Amygdala (tissue), 56 donors: ENCODE measurements at regions not wholly inside any gene's neighbourhood (a gene's known extent, or its start where the extent isn't known, plus 50 kb on each side); places are given as distances from the start of the nearest gene placed in this dataset.

Source experiments
- DNase-seq, 56 donors: peaks; one replicate each; lab custom pipeline; 2025; lab: John Stamatoyannopoulos, UW

DNA sequence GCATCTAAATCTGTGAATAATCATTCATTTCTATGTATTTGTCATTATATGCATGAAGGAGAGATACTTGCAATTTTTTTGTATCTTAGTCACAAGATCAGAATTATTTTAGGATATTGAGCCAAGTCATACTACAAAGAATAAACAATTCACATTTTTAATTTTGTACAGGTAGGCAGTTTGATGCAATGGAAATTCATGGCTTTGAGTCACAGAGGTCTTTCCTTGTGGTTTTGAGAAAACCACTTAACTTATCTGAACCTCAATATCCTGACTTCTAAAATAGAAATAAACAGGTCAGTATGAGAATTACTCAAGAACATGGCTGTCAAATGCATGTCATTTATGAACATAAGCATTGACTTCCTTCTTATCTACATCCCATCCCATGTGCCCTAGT lies 221.4 kb upstream of the SLC10A2 start:
- no peak for DNase-seq

DNA sequence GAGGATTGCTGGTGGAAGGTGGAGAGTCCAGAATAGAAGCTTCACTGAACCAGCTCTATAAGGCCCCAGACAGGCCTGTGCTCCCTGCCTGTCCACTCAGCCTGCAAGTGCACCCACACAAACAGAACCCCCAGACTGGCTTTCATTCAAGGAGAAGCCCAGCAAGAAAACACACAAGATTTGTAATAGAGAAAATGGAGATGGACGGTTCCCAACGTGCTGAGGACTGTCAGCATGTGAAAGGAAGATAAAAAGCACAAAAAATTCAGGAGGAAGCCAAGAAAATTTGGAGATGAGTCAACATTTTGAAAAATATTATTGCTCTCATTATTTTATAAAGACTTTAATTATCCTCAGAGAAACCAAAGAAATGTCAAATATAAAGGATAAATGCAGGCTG lies 218.2 kb upstream of the SLC10A2 start:
- no peak for DNase-seq

DNA sequence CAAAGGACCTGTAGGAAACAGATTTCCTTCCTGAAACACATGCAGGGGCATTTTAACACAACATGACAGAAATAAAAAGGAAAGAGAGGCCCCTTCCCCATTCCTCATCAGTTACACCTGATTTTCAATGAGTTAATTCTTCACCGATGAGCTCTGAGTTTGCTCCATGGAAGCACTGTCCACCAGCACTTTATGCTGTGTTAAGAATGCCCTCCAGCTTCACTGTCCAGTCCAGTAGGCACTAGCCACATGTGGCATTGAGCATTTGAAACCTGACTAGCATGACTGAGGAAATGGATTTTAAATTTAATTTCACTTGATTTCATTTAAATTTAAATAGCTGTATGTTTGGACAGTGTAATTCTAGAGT lies 217.2 kb upstream of the SLC10A2 start:
- DNase-seq, result no peak

DNA sequence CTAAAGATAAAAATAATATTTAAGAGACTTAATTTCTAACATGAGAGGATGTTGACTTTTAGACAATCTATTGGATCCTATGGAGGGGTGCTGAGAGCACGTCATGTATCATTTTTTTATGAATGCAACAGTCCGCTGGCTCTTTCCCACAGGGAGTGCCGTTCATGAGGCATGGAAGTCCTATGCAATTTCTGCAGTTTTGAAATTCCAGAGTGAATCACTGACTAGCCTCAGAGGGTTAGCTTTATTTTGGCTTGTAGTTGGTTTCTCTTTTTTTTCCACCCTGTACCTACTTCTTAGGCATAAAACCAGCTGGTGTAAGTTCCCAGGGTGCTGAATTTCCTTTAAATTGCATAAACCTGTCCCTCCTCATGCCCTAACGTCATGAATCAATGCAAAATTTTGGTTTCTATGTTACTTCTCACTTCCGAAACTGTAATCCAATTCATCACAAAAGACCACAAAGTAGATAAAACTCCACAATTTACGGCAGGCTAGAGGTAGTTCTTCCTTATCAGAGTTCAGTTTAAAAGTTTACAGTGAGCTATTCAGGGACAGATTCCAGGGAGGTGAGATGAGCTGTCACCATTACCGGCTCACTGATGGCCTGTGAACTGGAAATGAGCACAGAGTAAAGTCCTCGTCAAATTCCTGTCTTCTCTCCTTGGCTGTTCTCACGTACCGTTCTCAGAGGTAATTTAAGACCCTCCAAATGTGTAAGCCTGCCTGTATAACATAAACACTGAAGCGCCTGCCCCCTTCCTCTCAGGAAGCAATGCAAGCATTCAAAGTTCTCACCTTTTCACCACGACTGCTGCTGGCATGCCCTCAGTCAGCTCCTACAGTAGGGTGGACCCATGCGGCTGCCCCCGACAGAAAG lies 216.6 kb upstream of the SLC10A2 start:
- DNase-seq, result no peak

DNA sequence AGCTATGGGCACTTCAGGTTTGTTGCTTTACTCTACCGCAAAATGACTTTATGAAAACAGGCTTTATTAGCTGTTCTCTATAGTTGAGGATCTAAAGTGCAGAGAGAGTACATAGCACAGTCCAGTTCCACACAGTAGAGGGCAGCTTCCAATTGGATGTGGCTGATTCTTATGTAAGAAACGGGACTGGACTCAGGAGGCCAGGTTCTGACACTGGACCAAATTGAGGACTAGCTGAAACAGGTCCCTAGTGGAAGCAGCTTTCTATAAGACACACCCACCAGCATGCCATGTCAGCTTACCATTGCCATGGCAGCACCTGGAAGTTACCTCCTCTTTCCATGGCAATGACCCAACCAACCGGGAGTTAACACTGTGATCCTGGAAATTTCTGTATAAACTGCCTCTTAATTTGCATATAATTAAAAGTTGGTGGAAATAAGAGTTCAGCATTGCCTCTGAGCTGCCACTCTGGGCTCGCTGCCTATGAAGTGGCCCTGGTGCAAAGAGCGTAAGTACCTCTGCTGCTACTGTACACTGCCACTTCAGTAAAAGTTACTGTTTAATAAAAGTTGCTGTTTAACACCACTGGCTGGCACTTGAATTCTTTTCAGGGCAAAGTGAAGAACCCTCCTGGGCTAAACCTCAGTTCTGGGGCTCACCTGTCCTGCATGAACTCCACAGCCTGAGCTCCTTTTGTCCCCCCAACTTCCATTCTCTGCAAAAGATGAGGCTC lies 211.9 kb upstream of the SLC10A2 start:
- no peak for DNase-seq

DNA sequence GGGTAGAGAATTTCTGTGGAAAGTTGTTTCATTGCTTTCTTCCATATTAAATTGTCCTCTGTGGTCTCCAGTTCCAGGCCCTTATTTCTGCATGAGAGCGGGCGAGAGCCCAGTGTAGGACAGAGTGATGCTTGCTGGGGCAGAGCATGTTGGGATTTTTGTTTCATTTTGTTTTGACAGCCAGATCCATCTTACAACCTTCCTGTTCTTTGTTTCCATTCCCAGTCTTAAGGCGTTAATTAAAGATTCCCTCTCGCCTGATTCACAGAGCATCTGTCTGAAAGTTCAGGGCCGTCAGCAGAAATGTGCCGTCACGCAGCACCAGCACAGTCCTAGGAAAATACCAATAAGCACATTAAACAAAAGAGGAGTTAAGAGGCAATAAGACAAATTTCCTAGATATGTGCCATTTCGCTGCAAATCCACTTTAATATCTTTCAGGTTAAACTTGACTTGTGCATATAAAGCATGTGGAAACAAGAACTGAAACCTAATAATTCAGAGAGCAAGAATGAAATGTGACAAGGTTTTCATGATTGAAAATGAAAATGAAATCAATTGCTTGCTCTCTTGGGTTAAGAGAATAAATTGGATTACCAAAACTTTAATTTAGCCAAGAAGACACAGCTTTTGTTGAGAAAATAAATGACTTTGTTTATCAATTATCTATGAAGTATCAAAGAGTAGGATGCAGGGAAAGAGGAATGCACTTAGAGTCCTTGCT lies 210.7 kb upstream of the SLC10A2 start:
- DNase-seq, result no peak

DNA sequence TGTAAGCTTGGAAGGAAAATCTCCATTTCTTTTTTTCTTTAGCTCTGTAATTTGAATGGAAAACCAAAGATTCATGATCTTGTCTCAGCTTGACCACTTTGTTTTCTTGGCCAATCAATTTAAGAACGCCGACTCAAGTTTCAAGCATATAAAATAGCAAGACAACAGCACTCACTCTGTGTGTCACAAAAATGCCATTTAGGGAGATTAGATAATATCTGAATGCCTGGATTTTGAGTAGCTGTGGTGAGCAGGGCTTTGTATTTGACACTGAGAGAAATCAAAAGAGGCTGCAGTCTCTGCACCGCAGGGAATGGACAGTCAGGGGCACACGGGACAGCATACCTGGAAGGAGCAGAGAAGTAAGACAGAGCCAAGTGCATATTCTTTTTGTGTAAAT lies 209.5 kb upstream of the SLC10A2 start:
- DNase-seq, result no peak

DNA sequence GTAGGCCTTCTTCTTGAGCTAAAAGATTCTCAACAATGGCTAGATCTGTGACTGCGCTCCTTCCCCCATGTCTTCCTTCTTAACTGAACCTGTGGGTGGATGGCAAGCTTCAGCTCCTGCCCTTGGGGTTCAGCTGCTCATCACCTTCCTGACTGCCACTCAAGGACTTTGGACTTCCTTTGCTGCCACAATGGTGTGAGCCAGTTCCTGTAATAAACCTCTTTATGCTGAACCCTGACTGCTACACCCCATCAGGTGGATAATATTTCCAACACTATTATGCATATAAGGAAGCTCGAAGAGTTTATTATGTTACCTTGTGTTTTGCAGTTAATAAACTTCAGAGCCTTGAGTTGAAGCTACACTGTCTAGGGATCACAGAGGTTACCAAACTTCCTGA lies 208.9 kb upstream of the SLC10A2 start:
- no peak for DNase-seq

DNA sequence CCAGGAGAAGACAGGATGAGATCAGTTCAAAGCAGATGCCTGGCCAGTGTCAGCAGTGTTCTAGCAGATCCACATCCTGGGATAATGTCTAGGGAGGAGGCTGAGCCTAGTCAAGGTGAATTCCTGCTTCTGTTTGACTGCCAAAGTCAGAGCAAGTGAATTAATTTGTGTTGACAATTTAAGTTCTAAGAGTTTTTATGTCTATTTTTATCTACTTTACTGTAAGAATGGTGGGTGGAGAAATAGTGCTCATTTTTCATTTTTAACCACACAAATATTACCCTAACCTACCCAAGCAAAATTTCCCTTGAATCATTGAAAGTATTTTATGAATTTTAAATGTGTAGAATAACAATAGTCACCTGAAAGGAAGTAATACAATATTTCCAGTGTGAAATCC lies 207.6 kb upstream of the SLC10A2 start:
- DNase-seq, result no peak

DNA sequence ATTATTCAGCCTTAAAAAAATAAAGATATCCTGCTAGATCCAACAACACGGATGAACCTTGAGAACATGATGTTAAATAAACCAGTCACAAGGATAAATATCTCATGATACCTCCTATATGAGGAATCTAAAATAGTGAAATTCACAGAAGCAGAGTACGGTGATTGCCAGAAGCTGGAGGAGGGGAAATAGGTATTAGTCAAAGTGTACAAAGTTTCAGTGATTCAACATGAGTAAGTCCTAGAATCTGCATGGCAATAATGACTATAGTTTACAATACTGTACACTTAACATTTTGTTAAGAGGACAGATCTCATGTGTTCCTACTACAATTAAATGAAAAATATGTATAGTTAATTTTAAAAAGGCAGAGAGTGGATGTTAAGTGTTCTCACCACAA lies 206.6 kb upstream of the SLC10A2 start:
- DNase-seq, result no peak

DNA sequence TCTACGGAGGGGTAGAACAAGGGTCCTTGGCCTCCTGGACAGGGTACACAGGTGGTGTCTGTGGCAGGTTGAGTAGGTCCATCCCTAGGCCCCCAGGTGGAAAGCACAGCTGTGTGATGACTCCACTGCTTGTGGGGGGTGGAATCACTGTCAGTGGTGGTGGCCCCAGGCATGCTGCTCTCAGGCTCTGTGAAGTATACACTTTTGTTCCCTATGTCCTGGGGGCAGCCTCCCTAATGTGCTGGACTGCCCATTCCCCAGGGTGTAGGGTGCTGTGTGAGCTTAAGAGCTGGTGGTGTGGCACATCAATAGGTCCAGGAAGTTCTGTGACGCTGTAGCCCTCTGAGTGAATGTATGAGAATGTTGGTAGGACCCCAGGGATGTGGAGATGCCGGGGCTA lies 197.2 kb upstream of the SLC10A2 start:
- no peak for DNase-seq

DNA sequence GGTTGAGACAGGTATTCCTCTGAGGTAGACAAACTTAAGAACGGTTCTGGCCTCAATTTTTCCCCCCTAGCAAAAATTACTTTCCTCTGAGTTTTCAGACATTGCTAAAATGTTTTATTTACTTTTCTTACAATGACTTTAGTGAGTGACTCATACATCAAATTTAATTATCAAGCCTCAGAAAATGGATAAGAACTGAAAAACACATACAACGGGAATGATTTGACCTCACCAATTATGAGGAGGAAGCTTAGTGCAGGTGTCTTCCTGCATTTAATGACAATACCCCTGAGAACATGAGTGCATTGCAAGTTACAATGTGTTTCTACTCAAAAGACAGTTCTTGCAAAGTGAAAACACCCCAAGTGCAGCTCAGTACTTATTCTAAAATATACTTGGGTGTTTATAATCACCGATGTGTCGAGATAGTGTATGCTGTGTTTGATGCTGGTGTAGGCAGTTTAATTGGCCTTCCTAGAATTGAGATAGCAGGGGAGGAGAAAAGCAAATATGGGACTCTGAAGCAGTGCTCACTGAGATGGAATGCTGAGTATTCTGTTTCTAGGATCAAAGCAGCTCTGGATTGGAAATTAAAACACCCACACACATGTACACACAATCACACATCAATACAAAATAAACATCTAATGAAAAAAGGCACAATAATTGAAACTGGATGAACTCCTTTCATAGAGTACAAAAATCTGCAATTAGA lies 189.5 kb upstream of the SLC10A2 start:
- DNase-seq, result no peak

DNA sequence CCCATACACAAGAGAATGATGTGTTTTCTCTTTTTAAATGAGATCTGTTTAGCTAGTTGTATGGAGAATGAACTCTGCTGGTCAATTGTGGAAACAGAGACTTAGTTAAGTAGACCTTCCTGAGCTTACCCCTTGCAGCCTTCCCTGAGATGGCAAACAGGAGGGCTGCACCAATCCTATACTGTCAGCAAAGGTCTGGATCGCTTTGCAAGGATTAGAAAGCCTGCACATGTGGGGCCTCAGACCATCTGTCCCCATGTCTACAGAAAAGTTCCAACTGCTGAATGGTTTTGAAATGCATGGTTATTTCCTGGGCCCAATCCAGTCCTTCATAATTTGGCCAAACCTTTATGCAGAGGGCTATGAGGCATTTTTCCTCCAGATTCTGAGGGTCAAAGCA lies 183.9 kb upstream of the SLC10A2 start:
- DNase-seq, result no peak

DNA sequence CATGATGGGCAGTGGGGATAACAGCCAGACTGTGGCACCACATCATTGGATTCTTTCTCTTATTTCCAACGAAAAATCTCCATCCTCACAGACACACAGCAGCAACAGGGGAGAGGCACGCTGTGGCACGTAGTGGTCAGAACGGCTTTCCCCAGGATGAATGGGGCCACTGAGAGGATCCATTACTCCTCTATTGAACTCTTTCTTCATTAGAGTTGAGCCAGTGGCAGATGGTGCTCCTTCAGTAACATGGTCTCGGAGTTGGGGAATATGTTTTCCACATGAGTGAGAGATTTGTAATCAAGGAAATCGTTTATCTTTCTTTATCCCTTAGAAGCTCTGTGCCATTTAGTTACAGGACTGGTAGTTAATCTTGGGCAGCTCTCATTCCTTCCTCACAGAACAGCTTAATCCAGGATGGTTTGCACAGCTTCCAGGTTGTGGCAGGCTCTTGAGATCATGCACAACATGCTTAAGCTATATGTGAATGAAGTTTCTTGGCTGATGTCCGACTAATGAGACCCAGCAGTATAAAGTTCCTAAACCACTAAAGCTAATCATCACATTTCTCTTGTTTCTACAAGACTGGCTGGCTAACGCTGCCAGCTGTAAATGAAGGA lies 180.5 kb upstream of the SLC10A2 start:
- DNase-seq, result no peak

DNA sequence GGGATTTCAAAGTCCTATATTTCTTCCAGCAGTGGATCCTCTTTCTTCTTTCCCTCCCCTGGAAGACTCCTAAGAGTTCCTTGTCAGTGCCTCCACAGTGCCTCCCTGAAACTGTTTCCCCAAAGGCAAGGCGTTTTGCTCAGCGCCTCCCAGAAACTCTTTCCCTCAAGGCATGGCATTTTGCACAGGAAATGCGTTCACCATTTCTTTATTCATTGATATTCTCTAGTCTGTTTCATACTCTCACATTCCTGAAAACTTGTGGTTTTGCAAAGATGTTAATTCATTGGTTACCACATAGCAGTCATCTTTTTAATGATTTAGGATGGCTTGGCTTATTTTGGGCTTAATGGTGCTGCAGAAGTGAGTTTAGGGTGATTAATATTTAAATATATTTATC lies 177.3 kb upstream of the SLC10A2 start:
- no peak for DNase-seq

DNA sequence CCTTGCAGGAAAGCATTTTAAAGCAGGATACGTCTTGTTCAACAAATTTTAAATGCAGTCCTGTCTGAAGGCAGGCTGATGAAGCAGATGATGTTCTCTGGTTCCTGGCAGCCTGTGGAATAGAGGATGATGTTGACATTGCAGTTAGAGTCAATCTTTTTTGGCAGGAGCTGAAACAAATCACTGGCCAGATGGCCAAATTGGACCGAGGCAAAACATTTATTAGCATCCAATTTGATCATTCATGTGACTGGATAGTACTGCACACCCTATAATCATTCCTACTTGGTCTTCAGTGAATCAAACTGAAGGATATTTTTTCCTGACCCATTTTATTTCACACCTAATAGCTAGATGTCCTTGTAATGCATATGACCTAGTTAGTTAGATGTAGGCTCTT lies 172.2 kb upstream of the SLC10A2 start:
- no peak for DNase-seq

DNA sequence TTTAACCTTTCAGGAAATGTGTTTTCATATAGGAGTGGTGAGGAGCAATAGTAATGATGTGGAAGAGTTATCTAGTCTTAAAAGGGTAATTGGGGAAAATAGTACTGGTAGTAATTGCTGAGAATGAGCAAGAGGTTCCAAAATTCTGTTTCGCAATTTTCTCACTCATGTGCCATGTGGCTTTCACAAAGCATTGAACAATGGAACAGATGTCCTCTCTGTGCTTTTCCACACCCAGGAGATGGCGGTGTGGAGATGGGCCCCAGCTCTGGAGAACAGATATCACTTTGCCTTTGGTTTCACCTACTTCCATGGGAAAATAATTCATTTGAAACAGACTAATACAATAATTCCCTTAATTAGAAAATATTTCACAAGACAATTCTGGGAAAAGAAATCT lies 170.0 kb upstream of the SLC10A2 start:
- DNase-seq, result no peak

DNA sequence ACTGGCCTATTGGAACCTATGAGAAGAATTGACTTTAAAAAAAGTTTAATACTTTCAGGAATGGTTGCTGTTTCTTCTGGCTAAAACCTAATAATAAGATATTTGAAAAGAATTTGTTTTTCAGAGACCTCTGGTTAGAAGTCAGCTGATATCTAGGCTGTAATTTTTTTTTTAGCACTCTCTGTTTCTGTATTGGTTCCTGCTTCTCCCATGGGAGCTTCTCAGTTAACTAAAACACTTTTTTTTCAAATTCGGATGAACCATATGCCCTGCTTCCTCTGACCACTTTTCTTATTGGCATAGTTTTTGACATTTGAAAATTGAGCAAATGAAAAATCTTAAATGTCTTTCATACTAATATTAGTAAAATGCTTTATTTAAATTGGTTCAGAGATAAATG lies 163.5 kb upstream of the SLC10A2 start:
- DNase-seq, result no peak

DNA sequence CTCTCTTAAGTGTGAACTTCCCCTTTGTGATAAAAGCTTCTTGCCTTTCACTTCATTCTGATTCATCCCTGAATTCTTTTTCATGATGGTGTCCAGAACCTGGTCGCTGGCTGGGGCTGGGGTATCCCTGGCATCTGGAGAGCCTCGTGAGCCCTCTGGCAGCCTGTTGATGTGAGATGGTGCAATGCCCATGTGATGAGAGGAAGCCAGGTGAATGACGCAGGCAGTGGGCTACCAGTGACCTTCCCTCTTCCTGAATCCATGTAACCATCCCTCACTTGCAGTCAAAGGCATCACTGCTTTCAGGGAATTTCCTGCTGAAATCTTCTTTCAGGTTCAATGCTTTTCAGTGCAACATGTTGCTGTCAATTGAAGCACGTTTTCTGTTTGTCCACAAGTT lies 158.6 kb upstream of the SLC10A2 start:
- no peak for DNase-seq

DNA sequence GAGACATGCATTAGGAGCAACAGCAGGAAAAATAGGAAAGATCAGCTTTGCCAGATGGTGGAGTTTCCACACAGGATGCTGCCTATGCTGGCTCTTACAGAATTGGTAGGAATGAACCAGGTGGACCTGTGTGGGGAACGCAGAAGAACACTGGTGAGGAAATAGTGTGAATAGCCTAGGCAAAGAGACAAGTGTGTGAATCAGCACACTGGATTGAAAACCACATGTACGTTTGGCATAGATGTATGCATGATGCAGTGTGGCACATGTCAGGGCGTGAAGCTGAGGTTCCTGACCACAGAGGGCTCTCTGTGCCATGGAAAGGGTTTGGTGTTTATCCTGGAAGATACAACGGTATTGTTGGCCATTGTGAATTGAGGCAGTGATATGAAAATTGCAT lies 156.5 kb upstream of the SLC10A2 start:
- no peak for DNase-seq
